ENCODE measurements at regions not wholly inside any gene's neighbourhood (a gene's known extent, or its start where the extent isn't known, plus 50 kb on each side); places are given as distances from the start of the nearest gene placed in this dataset.

DNA sequence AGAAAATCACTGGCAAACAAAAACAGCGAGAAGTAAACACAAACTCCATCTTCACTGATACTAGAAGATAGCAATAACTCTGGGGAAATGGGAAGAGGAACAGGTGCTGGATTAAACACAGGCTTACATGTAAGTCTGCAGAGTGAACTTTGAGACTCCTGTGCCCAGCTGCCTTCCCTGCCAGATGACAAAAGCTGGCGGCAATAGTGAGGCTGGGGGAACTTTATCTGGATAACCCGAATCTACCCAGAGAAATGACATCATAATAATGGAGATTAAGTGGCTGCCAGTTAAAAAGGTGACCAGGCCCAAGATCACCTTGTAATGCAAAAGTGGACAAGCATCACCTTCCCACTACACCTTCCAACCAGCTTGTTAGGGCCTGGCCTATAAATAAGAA lies 184.5 kb downstream of the CHRM3 start:
- Histone ChIP-seq H3K36me3 (replicated peaks in 1 of 2; ENCODE audit: control insufficient read depth in 2 of 2, insufficient read depth in 2 of 2, low read length in 2 of 2) (no peaks in the 10 kb centered on the region), H2AK5ac (ENCODE audit: low read depth, low read length) (no peak overlapping the region), H3K79me1 (ENCODE audit: low read depth, low read length) (no peaks in the 10 kb centered on the region), H3K9ac (ENCODE audit: low read depth, low read length, poor library complexity) (no peak overlapping the region), H4K8ac (ENCODE audit: low read depth, low read length) (no peak overlapping the region), H3K27me3 (ENCODE audit: control insufficient read depth in 3 of 3, insufficient read depth in 3 of 3, low read depth in 1 of 3, low read length in 3 of 3) (peaks cover 0 to 25% (median 0%) of the 10 kb centered on the region in 3 experiments), H4K91ac (ENCODE audit: low read depth, low read length, poor library complexity) (no peak overlapping the region), H3K18ac (ENCODE audit: low read length) (no peak overlapping the region), H3K4me1 (ENCODE audit: control insufficient read depth in 2 of 2, insufficient read depth in 1 of 2, low read depth in 1 of 2, low read length in 2 of 2) (no peaks in the 10 kb centered on the region), H3K4me2 (ENCODE audit: insufficient read depth, low read length, poor library complexity, severe bottlenecking) (no peak overlapping the region), H3K4me3 (ENCODE audit: low read length in 2 of 2) (no peak overlapping the region), H2BK5ac (ENCODE audit: low read length) (no peak overlapping the region), H3K23ac (ENCODE audit: low read depth, low read length, poor library complexity) (no peak overlapping the region), H2BK15ac (ENCODE audit: low read length) (no peak overlapping the region), H2BK120ac (ENCODE audit: low read depth, low read length) (no peak overlapping the region), H3K4ac (ENCODE audit: low read length) (no peak overlapping the region), H2AFZ (ENCODE audit: low read length) (no peak overlapping the region), H3K9me3 (replicated peaks in 1 of 2; ENCODE audit: control insufficient read depth in 2 of 2, insufficient read depth in 1 of 2, low read depth in 1 of 2, low read length in 2 of 2) (peaks cover 0 to 2% of the 10 kb centered on the region in 2 donors), H2BK12ac (ENCODE audit: low read length) (no peak overlapping the region), H3K27ac (replicated peaks; ENCODE audit: low read length) (no peak overlapping the region), H3K14ac (ENCODE audit: low read length) (no peak overlapping the region)
- WGBS, 2 donors (ENCODE audit: extremely low coverage in 2 of 2, insufficient read length in 2 of 2, insufficient replicate concordance in 1 of 2): no CpG with 5 or more reads among the region's 3 CpGs
- DNase-seq (ENCODE audit: low spot score): no peak

DNA sequence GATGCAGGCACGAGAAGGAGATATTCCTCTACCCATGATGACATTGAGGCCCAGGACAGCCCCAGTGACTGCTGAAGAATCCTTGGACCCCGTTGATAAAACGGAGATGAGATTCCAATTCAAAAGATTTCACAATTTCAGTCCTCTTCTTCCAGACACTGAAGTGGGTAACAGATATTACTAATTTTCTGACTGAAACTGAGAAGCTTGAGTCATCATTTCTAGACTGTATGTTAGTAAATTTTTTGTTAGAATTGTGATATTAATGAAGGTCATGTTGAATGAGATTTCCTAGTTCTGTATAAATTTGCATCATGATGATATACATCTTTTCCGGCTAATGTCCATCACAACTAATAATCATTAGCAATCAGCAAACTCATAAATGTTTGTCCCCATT lies 185.8 kb downstream of the CHRM3 start:
- no CpG with 5 or more reads among the region's 4 CpGs for WGBS, 2 donors (ENCODE audit: extremely low coverage in 2 of 2, insufficient read length in 2 of 2, insufficient replicate concordance in 1 of 2)
- Histone ChIP-seq H3K14ac (ENCODE audit: low read length) (no peak overlapping the region), H2AFZ (ENCODE audit: low read length) (no peak overlapping the region), H2BK12ac (ENCODE audit: low read length) (no peak overlapping the region), H3K4ac (ENCODE audit: low read length) (no peak overlapping the region), H3K9me3 (replicated peaks in 1 of 2; ENCODE audit: control insufficient read depth in 2 of 2, insufficient read depth in 1 of 2, low read depth in 1 of 2, low read length in 2 of 2) (peaks cover 0 to 2% of the 10 kb centered on the region in 2 donors), H3K27me3 (ENCODE audit: control insufficient read depth in 3 of 3, insufficient read depth in 3 of 3, low read depth in 1 of 3, low read length in 3 of 3) (peaks cover 0 to 32% (median 0%) of the 10 kb centered on the region in 3 experiments), H4K8ac (ENCODE audit: low read depth, low read length) (no peak overlapping the region), H3K4me3 (ENCODE audit: low read length in 2 of 2) (no peak overlapping the region), H2BK15ac (ENCODE audit: low read length) (no peak overlapping the region), H3K9ac (ENCODE audit: low read depth, low read length, poor library complexity) (no peak overlapping the region), H3K36me3 (replicated peaks in 1 of 2; ENCODE audit: control insufficient read depth in 2 of 2, insufficient read depth in 2 of 2, low read length in 2 of 2) (no peaks in the 10 kb centered on the region), H2AK5ac (ENCODE audit: low read depth, low read length) (no peak overlapping the region), H2BK5ac (ENCODE audit: low read length) (no peak overlapping the region), H3K27ac (replicated peaks; ENCODE audit: low read length) (no peak overlapping the region), H3K79me1 (ENCODE audit: low read depth, low read length) (no peaks in the 10 kb centered on the region), H2BK120ac (ENCODE audit: low read depth, low read length) (no peak overlapping the region), H3K4me2 (ENCODE audit: insufficient read depth, low read length, poor library complexity, severe bottlenecking) (no peak overlapping the region), H3K18ac (ENCODE audit: low read length) (no peak overlapping the region), H3K4me1 (ENCODE audit: control insufficient read depth in 2 of 2, insufficient read depth in 1 of 2, low read depth in 1 of 2, low read length in 2 of 2) (no peaks in the 10 kb centered on the region), H4K91ac (ENCODE audit: low read depth, low read length, poor library complexity) (no peak overlapping the region), H3K23ac (ENCODE audit: low read depth, low read length, poor library complexity) (no peak overlapping the region)
- DNase-seq (ENCODE audit: low spot score): no peak

DNA sequence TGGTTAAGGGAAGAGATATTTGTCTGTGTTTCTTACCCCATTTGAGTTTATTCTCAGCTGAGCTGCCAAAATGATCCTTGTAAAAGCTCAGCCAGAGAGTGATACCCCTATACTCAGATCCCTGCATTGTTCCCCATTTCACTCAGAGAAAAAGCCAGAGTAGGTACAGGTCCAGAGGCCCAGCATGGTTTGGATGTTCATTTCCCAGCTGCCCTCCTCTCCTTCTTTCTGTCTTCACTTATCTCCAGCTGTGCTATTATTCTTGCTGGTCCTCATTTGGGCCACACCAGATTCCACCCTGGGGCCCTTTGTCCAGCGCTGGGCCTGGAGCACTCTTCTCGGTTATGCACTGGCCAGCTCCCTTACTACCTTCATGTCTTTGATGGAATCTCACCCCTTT lies 187.7 kb downstream of the CHRM3 start:
- Histone ChIP-seq H2AFZ (ENCODE audit: low read length) (peak overlapping the region; percentile 39), H3K27ac (replicated peaks; ENCODE audit: low read length) (no peak overlapping the region), H3K4me2 (ENCODE audit: insufficient read depth, low read length, poor library complexity, severe bottlenecking) (no peak overlapping the region), H3K9ac (ENCODE audit: low read depth, low read length, poor library complexity) (no peak overlapping the region), H4K8ac (ENCODE audit: low read depth, low read length) (no peak overlapping the region), H2BK15ac (ENCODE audit: low read length) (no peak overlapping the region), H3K18ac (ENCODE audit: low read length) (no peak overlapping the region), H2BK5ac (ENCODE audit: low read length) (no peak overlapping the region), H3K4me3 (ENCODE audit: low read length in 2 of 2) (no peak overlapping the region), H2BK120ac (ENCODE audit: low read depth, low read length) (no peak overlapping the region), H3K23ac (ENCODE audit: low read depth, low read length, poor library complexity) (no peak overlapping the region), H3K14ac (ENCODE audit: low read length) (no peak overlapping the region), H2BK12ac (ENCODE audit: low read length) (no peak overlapping the region), H2AK5ac (ENCODE audit: low read depth, low read length) (no peak overlapping the region), H3K79me1 (ENCODE audit: low read depth, low read length) (no peaks in the 10 kb centered on the region), H3K9me3 (replicated peaks in 1 of 2; ENCODE audit: control insufficient read depth in 2 of 2, insufficient read depth in 1 of 2, low read depth in 1 of 2, low read length in 2 of 2) (no peaks in the 10 kb centered on the region), H3K36me3 (replicated peaks in 1 of 2; ENCODE audit: control insufficient read depth in 2 of 2, insufficient read depth in 2 of 2, low read length in 2 of 2) (no peaks in the 10 kb centered on the region), H4K91ac (ENCODE audit: low read depth, low read length, poor library complexity) (no peak overlapping the region), H3K4ac (ENCODE audit: low read length) (no peak overlapping the region), H3K4me1 (ENCODE audit: control insufficient read depth in 2 of 2, insufficient read depth in 1 of 2, low read depth in 1 of 2, low read length in 2 of 2) (no peaks in the 10 kb centered on the region), H3K27me3 (ENCODE audit: control insufficient read depth in 3 of 3, insufficient read depth in 3 of 3, low read depth in 1 of 3, low read length in 3 of 3) (peaks cover 0 to 37% (median 0%) of the 10 kb centered on the region in 3 experiments)
- DNase-seq (ENCODE audit: low spot score): peak; percentile 15
- no CpG with 5 or more reads among the region's 2 CpGs for WGBS, 2 donors (ENCODE audit: extremely low coverage in 2 of 2, insufficient read length in 2 of 2, insufficient replicate concordance in 1 of 2)

DNA sequence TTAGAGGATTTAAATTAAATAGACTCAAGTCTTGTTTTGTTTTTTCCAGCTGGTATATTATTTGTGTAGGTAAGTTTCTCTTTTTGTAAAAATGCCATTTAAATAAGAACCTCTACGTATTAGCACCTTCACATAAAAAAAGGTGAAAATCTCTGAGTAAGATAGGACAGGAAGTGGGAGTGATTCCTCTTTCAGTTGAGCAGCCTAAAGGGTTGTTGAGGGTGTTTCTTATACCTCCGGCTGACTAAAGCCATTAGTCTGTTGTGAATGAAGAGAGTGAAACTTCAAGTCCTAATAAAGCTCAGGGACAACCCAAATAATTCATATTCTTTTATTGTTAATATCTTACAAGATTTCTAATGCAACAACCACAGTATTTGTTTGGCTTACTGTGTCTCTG lies 188.7 kb downstream of the CHRM3 start:
- no peak overlapping the region for H3K4me2 ChIP-seq (ENCODE audit: insufficient read depth, low read length, poor library complexity, severe bottlenecking)
- no peaks in the 10 kb centered on the region for H3K4me1 ChIP-seq (ENCODE audit: control insufficient read depth in 2 of 2, insufficient read depth in 1 of 2, low read depth in 1 of 2, low read length in 2 of 2)
- no peaks in the 10 kb centered on the region for H3K9me3 ChIP-seq (replicated peaks in 1 of 2; ENCODE audit: control insufficient read depth in 2 of 2, insufficient read depth in 1 of 2, low read depth in 1 of 2, low read length in 2 of 2)
- H3K27ac ChIP-seq (replicated peaks; ENCODE audit: low read length): no peak overlapping the region
- H4K91ac ChIP-seq (ENCODE audit: low read depth, low read length, poor library complexity): no peak overlapping the region
- H2BK5ac ChIP-seq (ENCODE audit: low read length): no peak overlapping the region
- no peak overlapping the region for H2AFZ ChIP-seq (ENCODE audit: low read length)
- no peak overlapping the region for H3K4ac ChIP-seq (ENCODE audit: low read length)
- H2BK12ac ChIP-seq (ENCODE audit: low read length): no peak overlapping the region
- no peak overlapping the region for H2BK15ac ChIP-seq (ENCODE audit: low read length)
- H3K9ac ChIP-seq (ENCODE audit: low read depth, low read length, poor library complexity): no peak overlapping the region
- no peak overlapping the region for H2AK5ac ChIP-seq (ENCODE audit: low read depth, low read length)
- H3K27me3 ChIP-seq (ENCODE audit: control insufficient read depth in 3 of 3, insufficient read depth in 3 of 3, low read depth in 1 of 3, low read length in 3 of 3): peaks cover 0 to 37% (median 0%) of the 10 kb centered on the region in 3 experiments
- no peak overlapping the region for H2BK120ac ChIP-seq (ENCODE audit: low read depth, low read length)
- no peak overlapping the region for H4K8ac ChIP-seq (ENCODE audit: low read depth, low read length)
- no peaks in the 10 kb centered on the region for H3K79me1 ChIP-seq (ENCODE audit: low read depth, low read length)
- H3K14ac ChIP-seq (ENCODE audit: low read length): no peak overlapping the region
- WGBS, 2 donors (ENCODE audit: extremely low coverage in 2 of 2, insufficient read length in 2 of 2, insufficient replicate concordance in 1 of 2): no CpG with 5 or more reads among the region's 2 CpGs
- no peak overlapping the region for H3K18ac ChIP-seq (ENCODE audit: low read length)
- H3K4me3 ChIP-seq (ENCODE audit: low read length in 2 of 2): no peak overlapping the region
- no peak for DNase-seq (ENCODE audit: low spot score)
- H3K23ac ChIP-seq (ENCODE audit: low read depth, low read length, poor library complexity): no peak overlapping the region
- no peaks in the 10 kb centered on the region for H3K36me3 ChIP-seq (replicated peaks in 1 of 2; ENCODE audit: control insufficient read depth in 2 of 2, insufficient read depth in 2 of 2, low read length in 2 of 2)
